ENCODE measurements at regions not wholly inside any gene's neighbourhood (a gene's known extent, or its start where the extent isn't known, plus 50 kb on each side); places are given as distances from the start of the nearest gene placed in this dataset.

- in situ Hi-C loops (cut with HindIII; ENCODE audit: low sequenced_read_pairs): loop anchor here (5.0 kb wide), 1 partner anchor 71 kb away; no protein-coding TSS in a partner anchor
Measured at GRCh38 chr4:4776335-4776734, 83.1 kb upstream of the MSX1 start.

- in situ Hi-C loops (cut with HindIII; ENCODE audit: low sequenced_read_pairs): loop anchor here (5.0 kb wide), 1 partner anchor 72 kb away; no protein-coding TSS in a partner anchor
Measured at GRCh38 chr4:4775493-4776004, 83.9 kb upstream of the MSX1 start.

GRCh38 chr4:4772534-4772933 is 86.9 kb upstream of the MSX1 start:
- in situ Hi-C loops (cut with HindIII; ENCODE audit: low sequenced_read_pairs): no loop called here

GRCh38 chr4:4771160-4771559 is 88.3 kb upstream of the MSX1 start:
- in situ Hi-C loops (cut with HindIII; ENCODE audit: low sequenced_read_pairs): no loop called here

GRCh38 chr4:4770610-4771009 is 88.9 kb upstream of the MSX1 start:
- in situ Hi-C loops (cut with HindIII; ENCODE audit: low sequenced_read_pairs): no loop called here

GRCh38 chr4:4766564-4766963 is 92.9 kb upstream of the MSX1 start:
- in situ Hi-C loops (cut with HindIII; ENCODE audit: low sequenced_read_pairs): no loop called here

GRCh38 chr4:4765811-4766210 is 93.7 kb upstream of the MSX1 start:
- in situ Hi-C loops (cut with HindIII; ENCODE audit: low sequenced_read_pairs): no loop called here

GRCh38 chr4:4764558-4764905 is 94.9 kb upstream of the MSX1 start:
- in situ Hi-C loops (cut with HindIII; ENCODE audit: low sequenced_read_pairs): no loop called here

- in situ Hi-C loops (cut with HindIII; ENCODE audit: low sequenced_read_pairs): no loop called here
Measured at GRCh38 chr4:4763822-4764557, 95.5 kb upstream of the MSX1 start.

- in situ Hi-C loops (cut with HindIII; ENCODE audit: low sequenced_read_pairs): no loop called here
Measured at GRCh38 chr4:4762909-4763821, 96.3 kb upstream of the MSX1 start.

- in situ Hi-C loops (cut with HindIII; ENCODE audit: low sequenced_read_pairs): no loop called here
Measured at GRCh38 chr4:4762300-4762699, 97.2 kb upstream of the MSX1 start.

- in situ Hi-C loops (cut with HindIII; ENCODE audit: low sequenced_read_pairs): no loop called here
Measured at GRCh38 chr4:4761128-4761982, 98.1 kb upstream of the MSX1 start.

- in situ Hi-C loops (cut with HindIII; ENCODE audit: low sequenced_read_pairs): no loop called here
Measured at GRCh38 chr4:4759883-4760282, 99.6 kb upstream of the MSX1 start.

- in situ Hi-C loops (cut with HindIII; ENCODE audit: low sequenced_read_pairs): no loop called here
Measured at GRCh38 chr4:4759232-4759631, 100.2 kb upstream of the MSX1 start.

- in situ Hi-C loops (cut with HindIII; ENCODE audit: low sequenced_read_pairs): no loop called here
Measured at GRCh38 chr4:4758681-4759080, 100.8 kb upstream of the MSX1 start.

GRCh38 chr4:4755306-4755705 is 104.2 kb upstream of the MSX1 start:
- in situ Hi-C loops (cut with HindIII; ENCODE audit: low sequenced_read_pairs): no loop called here

- in situ Hi-C loops (cut with HindIII; ENCODE audit: low sequenced_read_pairs): no loop called here
Measured at GRCh38 chr4:4754641-4755040, 104.8 kb upstream of the MSX1 start.

- in situ Hi-C loops (cut with HindIII; ENCODE audit: low sequenced_read_pairs): no loop called here
Measured at GRCh38 chr4:4753643-4754042, 105.8 kb upstream of the MSX1 start.

GRCh38 chr4:4752576-4753401 is 106.7 kb upstream of the MSX1 start:
- in situ Hi-C loops (cut with HindIII; ENCODE audit: low sequenced_read_pairs): no loop called here

GRCh38 chr4:4752025-4752424 is 107.4 kb upstream of the MSX1 start:
- in situ Hi-C loops (cut with HindIII; ENCODE audit: low sequenced_read_pairs): no loop called here

Measured in endothelial cell of hepatic sinusoid (primary cell).